ENCODE measurements at regions not wholly inside any gene's neighbourhood (a gene's known extent, or its start where the extent isn't known, plus 50 kb on each side); places are given as distances from the start of the nearest gene placed in this dataset.

- no peak for DNase-seq
- TF ChIP-seq, protein P1, sequence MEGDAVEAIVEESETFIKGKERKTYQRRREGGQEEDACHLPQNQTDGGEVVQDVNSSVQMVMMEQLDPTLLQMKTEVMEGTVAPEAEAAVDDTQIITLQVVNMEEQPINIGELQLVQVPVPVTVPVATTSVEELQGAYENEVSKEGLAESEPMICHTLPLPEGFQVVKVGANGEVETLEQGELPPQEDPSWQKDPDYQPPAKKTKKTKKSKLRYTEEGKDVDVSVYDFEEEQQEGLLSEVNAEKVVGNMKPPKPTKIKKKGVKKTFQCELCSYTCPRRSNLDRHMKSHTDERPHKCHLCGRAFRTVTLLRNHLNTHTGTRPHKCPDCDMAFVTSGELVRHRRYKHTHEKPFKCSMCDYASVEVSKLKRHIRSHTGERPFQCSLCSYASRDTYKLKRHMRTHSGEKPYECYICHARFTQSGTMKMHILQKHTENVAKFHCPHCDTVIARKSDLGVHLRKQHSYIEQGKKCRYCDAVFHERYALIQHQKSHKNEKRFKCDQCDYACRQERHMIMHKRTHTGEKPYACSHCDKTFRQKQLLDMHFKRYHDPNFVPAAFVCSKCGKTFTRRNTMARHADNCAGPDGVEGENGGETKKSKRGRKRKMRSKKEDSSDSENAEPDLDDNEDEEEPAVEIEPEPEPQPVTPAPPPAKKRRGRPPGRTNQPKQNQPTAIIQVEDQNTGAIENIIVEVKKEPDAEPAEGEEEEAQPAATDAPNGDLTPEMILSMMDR (IDR thresholded peaks at IDR 0.05) = no peak
- TF ChIP-seq POLR2A (IDR thresholded peaks at IDR 0.05) = no peak
- no peak for ATAC-seq
- intact Hi-C loops (cut with DNase I) = no loop called here
- no peaks in the 10 kb centered on the region for H3K4me1 ChIP-seq
- H3K9me3 ChIP-seq = no peaks in the 10 kb centered on the region
- no peak overlapping the region for H3K4me3 ChIP-seq
- no peaks in the 10 kb centered on the region for H3K36me3 ChIP-seq (replicated peaks in 1 of 2; ENCODE audit: insufficient read depth in 1 of 2, low read depth in 2 of 2)
- no peaks in the 10 kb centered on the region for H3K27me3 ChIP-seq
- no peak overlapping the region for H3K27ac ChIP-seq
Observed at GRCh38 chr18:64966667-64967066, 784.1 kb upstream of the CDH7 start.

- no peak for TF ChIP-seq POLR2A (IDR thresholded peaks at IDR 0.05)
- TF ChIP-seq, protein P1 (IDR thresholded peaks at IDR 0.05) = no peak
- Histone ChIP-seq H3K36me3 (replicated peaks in 1 of 2; ENCODE audit: insufficient read depth in 1 of 2, low read depth in 2 of 2) (no peaks in the 10 kb centered on the region), H3K27ac (no peak overlapping the region), H3K9me3 (no peaks in the 10 kb centered on the region), H3K4me1 (no peaks in the 10 kb centered on the region), H3K4me3 (no peak overlapping the region), H3K27me3 (no peaks in the 10 kb centered on the region)
- DNase-seq (no peak), ATAC-seq (no peak)
- intact Hi-C loops (cut with DNase I) = no loop called here
- 66 to 77% methylated on average over 3 of the region's 3 CpGs for WGBS, 2 donors
Observed at GRCh38 chr18:64956465-64956864, 794.3 kb upstream of the CDH7 start.

DNA sequence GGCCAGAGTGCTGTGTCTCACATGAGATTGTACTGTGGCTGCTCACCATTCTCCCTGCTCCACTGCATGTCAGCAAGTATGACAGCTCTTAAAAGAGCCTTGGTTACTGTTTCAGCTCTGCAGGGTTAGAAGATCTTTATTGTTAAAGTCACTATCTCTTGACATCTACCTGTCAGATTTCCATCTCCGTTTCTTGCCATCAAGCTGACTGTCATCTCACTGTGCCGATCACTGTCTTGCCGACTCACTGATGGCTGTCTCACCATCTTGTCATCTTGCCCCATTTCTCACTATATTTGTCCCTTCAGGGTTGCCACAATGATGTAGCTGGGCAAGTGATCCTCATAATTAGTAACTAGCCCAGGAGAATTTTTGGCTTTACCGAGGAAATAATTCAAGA lies 800.9 kb upstream of the CDH7 start:
- intact Hi-C loops (cut with DNase I) = no loop called here
- Histone ChIP-seq H3K36me3 (replicated peaks in 1 of 2; ENCODE audit: insufficient read depth in 1 of 2, low read depth in 2 of 2) (no peaks in the 10 kb centered on the region), H3K27me3 (no peaks in the 10 kb centered on the region), H3K27ac (no peak overlapping the region), H3K4me1 (no peaks in the 10 kb centered on the region), H3K9me3 (peaks cover 0 to 3% (median 0%) of the 10 kb centered on the region in 3 donors), H3K4me3 (no peak overlapping the region)
- DNase-seq (no peak), ATAC-seq (no peak)
- TF ChIP-seq, protein P1 (IDR thresholded peaks at IDR 0.05) = no peak
- TF ChIP-seq POLR2A (IDR thresholded peaks at IDR 0.05) = no peak
- 88 to 91% methylated on average over 4 of the region's 4 CpGs for WGBS, 2 donors

DNA sequence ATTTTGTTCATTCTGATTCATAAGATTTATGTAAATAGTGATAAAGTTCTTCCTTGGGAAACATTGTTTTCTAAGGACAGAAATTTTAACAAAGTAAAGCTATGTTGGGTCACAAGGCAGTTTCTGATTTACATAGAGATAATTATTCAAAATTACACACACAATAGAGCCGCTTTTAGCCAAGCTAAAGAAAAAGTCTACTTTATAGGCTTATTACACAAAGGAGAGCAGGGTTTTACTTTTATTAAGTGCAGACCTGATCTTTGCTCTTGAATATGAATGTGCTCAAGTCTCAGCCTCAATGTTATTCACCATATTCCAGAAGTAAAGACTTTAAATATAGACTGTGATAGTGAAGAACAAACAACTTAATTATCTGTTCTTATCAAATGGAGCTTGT lies 787.8 kb upstream of the LINC00305 start:
- no peaks in the 10 kb centered on the region for H3K27me3 ChIP-seq
- ATAC-seq = no peak
- H3K36me3 ChIP-seq (replicated peaks in 1 of 2; ENCODE audit: insufficient read depth in 1 of 2, low read depth in 2 of 2) = no peaks in the 10 kb centered on the region
- H3K4me1 ChIP-seq = no peaks in the 10 kb centered on the region
- intact Hi-C loops (cut with DNase I) = no loop called here
- WGBS, 2 donors = 79 to 97% methylated on average over 1 of the region's 1 CpG
- no peak overlapping the region for H3K4me3 ChIP-seq
- no peak for TF ChIP-seq POLR2A (IDR thresholded peaks at IDR 0.05)
- TF ChIP-seq, protein P1 (IDR thresholded peaks at IDR 0.05) = no peak
- H3K9me3 ChIP-seq = no peaks in the 10 kb centered on the region
- DNase-seq = no peak
- no peak overlapping the region for H3K27ac ChIP-seq

DNA sequence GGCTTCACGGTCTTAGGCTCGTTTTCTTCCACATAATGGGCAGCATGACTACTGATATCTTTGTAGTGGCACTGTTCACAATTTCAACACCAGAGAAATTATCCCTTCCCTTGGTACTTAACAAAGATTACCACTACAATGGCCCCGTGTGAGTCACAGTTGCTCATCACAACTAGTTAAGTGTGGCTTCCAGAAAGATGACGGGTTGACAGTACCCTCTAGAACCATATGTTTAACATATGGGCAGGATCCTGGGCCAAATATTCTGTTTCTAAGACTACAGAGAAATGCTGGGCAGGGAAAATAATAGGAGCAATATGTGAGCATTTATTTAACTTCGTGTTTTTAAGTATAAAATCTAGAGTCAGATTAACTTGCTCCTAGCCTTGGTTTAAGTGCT lies 780.1 kb upstream of the LINC00305 start:
- Histone ChIP-seq H3K36me3 (replicated peaks in 1 of 2; ENCODE audit: insufficient read depth in 1 of 2, low read depth in 2 of 2) (no peaks in the 10 kb centered on the region), H3K9me3 (no peaks in the 10 kb centered on the region), H3K27ac (no peak overlapping the region), H3K4me1 (no peaks in the 10 kb centered on the region), H3K27me3 (no peaks in the 10 kb centered on the region), H3K4me3 (no peak overlapping the region)
- ATAC-seq (no peak), DNase-seq (no peak)
- intact Hi-C loops (cut with DNase I) = no loop called here
- WGBS, 2 donors = 83 to 84% methylated on average over 5 of the region's 5 CpGs
- TF ChIP-seq, protein P1 (IDR thresholded peaks at IDR 0.05) = no peak
- TF ChIP-seq POLR2A (IDR thresholded peaks at IDR 0.05) = no peak

All from body of pancreas (tissue), 4 donors.